Adrenal gland (tissue), 9 donors: ENCODE measurements at regions not wholly inside any gene's neighbourhood (a gene's known extent, or its start where the extent isn't known, plus 50 kb on each side); places are given as distances from the start of the nearest gene placed in this dataset.

Source experiments
- DNase-seq, 7 donors: peaks; one replicate each; pipeline ENCODE4 v3.0.0-alpha.2; 2019 to 2020
- H3K27ac ChIP-seq, 5 donors: fragments of 200-600 bp; sonication (generic) in 4 of 5; 1 replicate in 3 of 5; 2 replicates in 2 of 5; pipeline versions ENCODE4 v1.5.1 to v1.8.0; 2016 to 2020; ENCODE audit warnings: mild to moderate bottlenecking in 1 of 5
- H3K27me3 ChIP-seq: fragments of 200-600 bp; 2 replicates; pipeline ENCODE4 v1.8.0; 2021
- H3K36me3 ChIP-seq, 2 donors: fragments of 200-600 bp; replicated peaks in 1 of 2; 1 replicate in 1 of 2; 2 replicates in 1 of 2; pipeline versions ENCODE4 v1.5.1 to v1.8.0; 2018 to 2022
- H3K4me1 ChIP-seq, 2 donors: fragments of 200-600 bp; replicated peaks in 1 of 2; 1 replicate in 1 of 2; 2 replicates in 1 of 2; pipeline versions ENCODE4 v1.5.1 to v1.8.0; 2018 to 2021
- H3K4me3 ChIP-seq, 4 donors: fragments of 200-600 bp; sonication (generic) in 3 of 4; one replicate each; pipeline ENCODE4 v1.5.1; 2016 to 2018
- H3K9me3 ChIP-seq, 3 donors: fragments of 200-600 bp; sonication (generic) in 1 of 3; replicated peaks in 1 of 3; 1 replicate in 2 of 3; 2 replicates in 1 of 3; pipeline versions ENCODE4 v1.5.1 to v1.8.0; 2016 to 2021
- POLR2A ChIP-seq, 2 donors: fragments of 450-650 bp; IDR thresholded peaks; one replicate each; pipeline ENCODE4 v1.6.1; 2017; ENCODE audit warnings: antibody characterized with exemption in 2 of 2, mild to moderate bottlenecking in 2 of 2, moderate library complexity in 1 of 2
- WGBS, 4 donors: extraction: QIAGEN DNeasy Blood & Tissue Kit in 2 of 4; methylation state at CpG; one replicate each; pipeline versions ENCODE4 v1.1.5 to v1.1.7; 2013 to 2017; 5-methylcytosine and 5-hydroxymethylcytosine counted together
- intact Hi-C, 2 donors: fragments of 100-400 bp; cut with DNase I; formaldehyde crosslinking; loops; one replicate each; pipeline versions ENCODE4 v1.14.1 to v1.15.0; 2022 to 2023
- TF ChIP-seq, protein P1 (sequence below), 6 experiments: fragments of 450-650 bp in 4 of 6; fragments of 200-600 bp in 2 of 6; sonication (generic) in 1 of 6; IDR thresholded peaks; 1 replicate in 5 of 6; 2 replicates in 1 of 6; pipeline versions ENCODE4 v1.5.1 to v1.8.0; 2016 to 2021; ENCODE audit warnings: antibody characterized with exemption in 6 of 6, mild to moderate bottlenecking in 2 of 6, moderate library complexity in 1 of 6
- donor health status: healthy with polysubstance abuse.
- donor health status: Bipolar disorder and iron deficiency.
- donor health status: DM: yes; HTN: yes; CAD: no.
- donor health status: DM: no; HTN: no; CAD: no.
- donor health status: DM: no; HTN: no; CAD: no.

DNA sequence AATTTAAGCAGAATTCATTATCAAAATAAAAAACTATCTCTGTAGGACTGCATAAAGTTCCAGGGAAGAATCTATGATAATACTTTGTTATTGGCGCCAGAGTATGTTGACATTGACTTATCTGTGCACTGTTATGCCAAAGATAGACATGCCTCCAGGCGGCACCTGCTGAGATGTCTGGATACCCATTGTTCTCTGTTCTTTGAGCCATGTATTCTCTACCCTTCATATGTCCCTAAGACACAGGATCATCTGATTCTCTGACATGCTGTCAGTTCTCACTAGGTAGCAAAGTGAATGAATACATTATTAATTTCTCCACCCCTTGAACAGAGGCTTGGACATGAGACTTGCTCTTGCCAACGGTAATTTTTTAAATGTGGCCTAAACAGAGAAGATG lies 517.8 kb upstream of the SLITRK5 start:
- intact Hi-C loops, result no loop called here
- Histone ChIP-seq H3K4me3 (no peak overlapping the region), H3K27ac (no peak overlapping the region), H3K27me3 (no peaks in the 10 kb centered on the region), H3K9me3 (no peaks in the 10 kb centered on the region), H3K4me1 (no peaks in the 10 kb centered on the region), H3K36me3 (no peaks in the 10 kb centered on the region)
- DNase-seq, result no peak
- 75 to 87% (median 84%) methylated on average over 3 of the region's 3 CpGs for WGBS, 4 donors
- TF ChIP-seq, protein P1, sequence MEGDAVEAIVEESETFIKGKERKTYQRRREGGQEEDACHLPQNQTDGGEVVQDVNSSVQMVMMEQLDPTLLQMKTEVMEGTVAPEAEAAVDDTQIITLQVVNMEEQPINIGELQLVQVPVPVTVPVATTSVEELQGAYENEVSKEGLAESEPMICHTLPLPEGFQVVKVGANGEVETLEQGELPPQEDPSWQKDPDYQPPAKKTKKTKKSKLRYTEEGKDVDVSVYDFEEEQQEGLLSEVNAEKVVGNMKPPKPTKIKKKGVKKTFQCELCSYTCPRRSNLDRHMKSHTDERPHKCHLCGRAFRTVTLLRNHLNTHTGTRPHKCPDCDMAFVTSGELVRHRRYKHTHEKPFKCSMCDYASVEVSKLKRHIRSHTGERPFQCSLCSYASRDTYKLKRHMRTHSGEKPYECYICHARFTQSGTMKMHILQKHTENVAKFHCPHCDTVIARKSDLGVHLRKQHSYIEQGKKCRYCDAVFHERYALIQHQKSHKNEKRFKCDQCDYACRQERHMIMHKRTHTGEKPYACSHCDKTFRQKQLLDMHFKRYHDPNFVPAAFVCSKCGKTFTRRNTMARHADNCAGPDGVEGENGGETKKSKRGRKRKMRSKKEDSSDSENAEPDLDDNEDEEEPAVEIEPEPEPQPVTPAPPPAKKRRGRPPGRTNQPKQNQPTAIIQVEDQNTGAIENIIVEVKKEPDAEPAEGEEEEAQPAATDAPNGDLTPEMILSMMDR (IDR thresholded peaks at IDR 0.05), result no peak
- TF ChIP-seq POLR2A (IDR thresholded peaks at IDR 0.05), result no peak

DNA sequence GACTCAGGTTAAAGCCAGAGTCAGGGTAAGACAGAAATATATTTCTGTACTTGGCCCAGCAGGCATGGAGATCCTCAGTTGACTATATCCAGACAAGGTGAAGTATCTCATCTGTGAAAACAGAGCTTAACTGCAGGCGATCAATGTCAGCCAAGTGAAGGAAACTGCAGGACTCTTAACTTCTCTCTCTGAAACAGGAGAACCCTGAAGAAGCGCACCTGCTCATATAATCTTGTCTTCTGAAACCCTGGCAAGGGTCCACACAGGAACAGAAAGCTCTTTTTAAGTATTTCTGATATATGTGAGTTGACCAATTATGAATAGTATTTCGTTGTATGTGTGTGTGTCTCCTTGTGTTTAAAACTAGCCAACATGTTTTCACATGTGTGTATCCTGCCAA lies 504.8 kb upstream of the SLITRK5 start:
- Histone ChIP-seq H3K36me3 (no peaks in the 10 kb centered on the region), H3K4me3 (no peak overlapping the region), H3K4me1 (no peaks in the 10 kb centered on the region), H3K9me3 (no peaks in the 10 kb centered on the region), H3K27ac (no peak overlapping the region), H3K27me3 (no peaks in the 10 kb centered on the region)
- 73 to 83% (median 76%) methylated on average over 3 of the region's 3 CpGs for WGBS, 4 donors
- no peak for DNase-seq
- no peak for TF ChIP-seq POLR2A (IDR thresholded peaks at IDR 0.05)
- TF ChIP-seq, protein P1 (IDR thresholded peaks at IDR 0.05), result no peak
- intact Hi-C loops, result no loop called here

DNA sequence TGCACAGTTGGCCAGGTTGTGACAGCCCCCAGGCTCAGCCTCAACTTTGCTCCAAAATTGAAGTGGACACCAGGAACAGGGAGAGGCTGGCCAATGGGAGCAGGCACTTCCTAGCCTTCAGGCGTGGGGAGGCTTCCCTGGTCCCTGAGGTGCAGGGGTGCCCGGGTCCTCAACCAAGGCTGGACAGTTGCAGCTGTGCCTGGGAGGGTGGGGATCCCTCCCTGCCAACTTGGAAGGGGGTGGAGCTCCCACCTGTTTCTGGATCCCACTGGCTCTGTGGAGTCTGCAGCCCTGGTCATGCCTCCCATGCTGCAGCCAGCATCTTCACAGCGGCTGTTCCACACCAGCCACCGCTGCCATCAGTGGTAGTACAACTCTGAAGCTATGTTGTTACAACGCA lies 502.8 kb upstream of the SLITRK5 start:
- intact Hi-C loops, result no loop called here
- Histone ChIP-seq H3K4me1 (no peaks in the 10 kb centered on the region), H3K4me3 (no peak overlapping the region), H3K36me3 (no peaks in the 10 kb centered on the region), H3K27ac (no peak overlapping the region), H3K9me3 (no peaks in the 10 kb centered on the region), H3K27me3 (no peaks in the 10 kb centered on the region)
- 87 to 92% (median 91%) methylated on average over 3 to 5 of the region's 5 CpGs for WGBS, 4 donors
- no peak for DNase-seq
- no peak for TF ChIP-seq POLR2A (IDR thresholded peaks at IDR 0.05)
- TF ChIP-seq, protein P1 (IDR thresholded peaks at IDR 0.05), result no peak

DNA sequence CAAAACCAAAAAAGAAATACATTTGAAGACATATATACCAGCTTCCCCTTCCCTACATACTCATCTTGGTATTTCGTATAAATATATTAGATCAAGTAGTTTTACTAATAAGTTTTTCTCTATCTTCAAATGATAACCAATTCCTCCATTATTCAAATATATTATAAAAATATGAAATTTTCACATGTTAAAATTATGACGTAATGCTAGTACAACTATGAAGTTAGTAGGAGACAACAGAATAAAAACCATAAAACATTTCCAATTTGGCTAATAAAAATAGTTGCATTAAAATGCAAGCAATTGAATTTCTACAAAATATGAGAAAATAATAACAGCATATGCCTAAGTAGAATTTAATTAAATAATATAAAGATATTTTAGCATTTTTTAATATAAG lies 501.8 kb upstream of the SLITRK5 start:
- H3K4me1 ChIP-seq, result no peaks in the 10 kb centered on the region
- H3K9me3 ChIP-seq, result no peaks in the 10 kb centered on the region
- WGBS, 4 donors, result 78 to 84% (median 81%) methylated on average over 2 of the region's 2 CpGs
- H3K36me3 ChIP-seq, result no peaks in the 10 kb centered on the region
- H3K4me3 ChIP-seq, result no peak overlapping the region
- no peaks in the 10 kb centered on the region for H3K27me3 ChIP-seq
- no peak for TF ChIP-seq POLR2A (IDR thresholded peaks at IDR 0.05)
- TF ChIP-seq, protein P1 (IDR thresholded peaks at IDR 0.05), result no peak
- H3K27ac ChIP-seq, result no peak overlapping the region
- intact Hi-C loops, result no loop called here
- no peak for DNase-seq
